ENCODE measurements at regions not wholly inside any gene's neighbourhood (a gene's known extent, or its start where the extent isn't known, plus 50 kb on each side); places are given as distances from the start of the nearest gene placed in this dataset.

GRCh38 chr5:105677291-105677690 lies 1993.4 kb downstream of the EFNA5 start:
- Histone ChIP-seq H3K4me2 (replicated peaks; ENCODE audit: low read depth, low read length, poor library complexity, severe bottlenecking) (no peak overlapping the region), H3K27me3 (replicated peaks in 1 of 4; ENCODE audit: control extremely low read depth in 1 of 4, control insufficient read depth in 3 of 4, insufficient read depth in 4 of 4, low read length in 3 of 4) (no peaks in the 10 kb centered on the region), H3K4me3 (ENCODE audit: control extremely low read depth in 1 of 5, extremely low read depth in 1 of 5, insufficient read depth in 1 of 5, low read depth in 2 of 5, low read length in 4 of 5) (no peak overlapping the region), H3K79me2 (ENCODE audit: control insufficient read depth, insufficient read depth, low read length) (no peaks in the 10 kb centered on the region), H3K27ac (ENCODE audit: low read length in 2 of 2) (no peak overlapping the region), H4K20me1 (ENCODE audit: control insufficient read depth, insufficient read depth, low read length, poor library complexity, severe bottlenecking) (no peaks in the 10 kb centered on the region), H3K9me3 (ENCODE audit: control extremely low read depth in 1 of 3, control insufficient read depth in 2 of 3, insufficient read depth in 1 of 3, low read length in 2 of 3) (no peaks in the 10 kb centered on the region), H3K36me3 (replicated peaks in 1 of 2; ENCODE audit: control extremely low read depth in 1 of 2, control insufficient read depth in 1 of 2, extremely low read depth in 1 of 2, insufficient read depth in 2 of 2, low read length in 1 of 2) (no peaks in the 10 kb centered on the region), H3K9ac (ENCODE audit: low read length) (no peak overlapping the region), H3K4me1 (ENCODE audit: control insufficient read depth in 2 of 2, insufficient read depth in 2 of 2, low read length in 2 of 2) (no peaks in the 10 kb centered on the region), H2AFZ (ENCODE audit: insufficient read depth, low read depth, low read length, poor library complexity, severe bottlenecking) (no peak overlapping the region)
- peaks cover under 1% of the 10 kb centered on the region for H3K9me3 Mint-ChIP-seq (ENCODE audit: insufficient read depth)
- CTCF ChIA-PET: no interaction called here
- H3K4me3 Mint-ChIP-seq: no peak overlapping the region
- POLR2A ChIA-PET: no interaction called here
- DNase-seq: no peak
- H3K27ac Mint-ChIP-seq: no peak overlapping the region
- no peaks in the 10 kb centered on the region for H3K27me3 Mint-ChIP-seq
- WGBS (ENCODE audit: insufficient coverage): 79% methylated on average over 2 of the region's 2 CpGs
- TF ChIP-seq EZH2 (IDR thresholded peaks at IDR 0.05; ENCODE audit: borderline replicate concordance, insufficient read depth, low read depth, low read length, poor library complexity, severe bottlenecking) (no peak), CTCF (IDR thresholded peaks at IDR 0.05) (no peak)
- no peaks in the 10 kb centered on the region for H3K4me1 Mint-ChIP-seq
- intact Hi-C loops (cut with micrococcal nuclease): no loop called here
- no peak for ATAC-seq (ENCODE audit: low read depth)

GRCh38 chr5:105670596-105670995 lies 2000.1 kb downstream of the EFNA5 start:
- H3K27ac ChIP-seq (ENCODE audit: low read length in 2 of 2): no peak overlapping the region
- no peak overlapping the region for H3K4me3 ChIP-seq (ENCODE audit: control extremely low read depth in 1 of 5, extremely low read depth in 1 of 5, insufficient read depth in 1 of 5, low read depth in 2 of 5, low read length in 4 of 5)
- ATAC-seq (ENCODE audit: low read depth) (no peak), DNase-seq (no peak)
- H3K9ac ChIP-seq (ENCODE audit: low read length): no peak overlapping the region
- H3K27me3 Mint-ChIP-seq: no peaks in the 10 kb centered on the region
- no peaks in the 10 kb centered on the region for H3K27me3 ChIP-seq (replicated peaks in 1 of 4; ENCODE audit: control extremely low read depth in 1 of 4, control insufficient read depth in 3 of 4, insufficient read depth in 4 of 4, low read length in 3 of 4)
- H3K9me3 Mint-ChIP-seq (ENCODE audit: insufficient read depth): peaks cover 13% of the 10 kb centered on the region
- WGBS (ENCODE audit: insufficient coverage): no CpG with 5 or more reads among the region's 3 CpGs
- no peak overlapping the region for H3K4me3 Mint-ChIP-seq
- CTCF ChIA-PET: no interaction called here
- H3K27ac Mint-ChIP-seq: no peak overlapping the region
- no peaks in the 10 kb centered on the region for H3K36me3 ChIP-seq (replicated peaks in 1 of 2; ENCODE audit: control extremely low read depth in 1 of 2, control insufficient read depth in 1 of 2, extremely low read depth in 1 of 2, insufficient read depth in 2 of 2, low read length in 1 of 2)
- no peaks in the 10 kb centered on the region for H4K20me1 ChIP-seq (ENCODE audit: control insufficient read depth, insufficient read depth, low read length, poor library complexity, severe bottlenecking)
- H3K4me2 ChIP-seq (replicated peaks; ENCODE audit: low read depth, low read length, poor library complexity, severe bottlenecking): no peak overlapping the region
- intact Hi-C loops (cut with micrococcal nuclease): no loop called here
- POLR2A ChIA-PET: no interaction called here
- TF ChIP-seq CTCF (IDR thresholded peaks at IDR 0.05): no peak
- TF ChIP-seq EZH2 (IDR thresholded peaks at IDR 0.05; ENCODE audit: borderline replicate concordance, insufficient read depth, low read depth, low read length, poor library complexity, severe bottlenecking): no peak
- no peaks in the 10 kb centered on the region for H3K4me1 Mint-ChIP-seq
- no peak overlapping the region for H2AFZ ChIP-seq (ENCODE audit: insufficient read depth, low read depth, low read length, poor library complexity, severe bottlenecking)
- H3K9me3 ChIP-seq (ENCODE audit: control extremely low read depth in 1 of 3, control insufficient read depth in 2 of 3, insufficient read depth in 1 of 3, low read length in 2 of 3): no peaks in the 10 kb centered on the region
- H3K79me2 ChIP-seq (ENCODE audit: control insufficient read depth, insufficient read depth, low read length): no peaks in the 10 kb centered on the region
- H3K4me1 ChIP-seq (ENCODE audit: control insufficient read depth in 2 of 2, insufficient read depth in 2 of 2, low read length in 2 of 2): no peaks in the 10 kb centered on the region
